Adrenal gland (tissue), 9 donors: ENCODE measurements at regions not wholly inside any gene's neighbourhood (a gene's known extent, or its start where the extent isn't known, plus 50 kb on each side); places are given as distances from the start of the nearest gene placed in this dataset.

ENCODE experiments used
- DNase-seq, 7 donors: peaks; one replicate each; pipeline ENCODE4 v3.0.0-alpha.2; 2019 to 2020
- H3K27ac ChIP-seq, 5 donors: fragments of 200-600 bp; sonication (generic) in 4 of 5; 1 replicate in 3 of 5; 2 replicates in 2 of 5; pipeline versions ENCODE4 v1.5.1 to v1.8.0; 2016 to 2020; ENCODE audit warnings: mild to moderate bottlenecking in 1 of 5
- H3K27me3 ChIP-seq: fragments of 200-600 bp; 2 replicates; pipeline ENCODE4 v1.8.0; 2021
- H3K36me3 ChIP-seq, 2 donors: fragments of 200-600 bp; replicated peaks in 1 of 2; 1 replicate in 1 of 2; 2 replicates in 1 of 2; pipeline versions ENCODE4 v1.5.1 to v1.8.0; 2018 to 2022
- H3K4me1 ChIP-seq, 2 donors: fragments of 200-600 bp; replicated peaks in 1 of 2; 1 replicate in 1 of 2; 2 replicates in 1 of 2; pipeline versions ENCODE4 v1.5.1 to v1.8.0; 2018 to 2021
- H3K4me3 ChIP-seq, 4 donors: fragments of 200-600 bp; sonication (generic) in 3 of 4; one replicate each; pipeline ENCODE4 v1.5.1; 2016 to 2018
- H3K9me3 ChIP-seq, 3 donors: fragments of 200-600 bp; sonication (generic) in 1 of 3; replicated peaks in 1 of 3; 1 replicate in 2 of 3; 2 replicates in 1 of 3; pipeline versions ENCODE4 v1.5.1 to v1.8.0; 2016 to 2021
- POLR2A ChIP-seq, 2 donors: fragments of 450-650 bp; IDR thresholded peaks; one replicate each; pipeline ENCODE4 v1.6.1; 2017; ENCODE audit warnings: antibody characterized with exemption in 2 of 2, mild to moderate bottlenecking in 2 of 2, moderate library complexity in 1 of 2
- WGBS, 4 donors: extraction: QIAGEN DNeasy Blood & Tissue Kit in 2 of 4; methylation state at CpG; one replicate each; pipeline versions ENCODE4 v1.1.5 to v1.1.7; 2013 to 2017; 5-methylcytosine and 5-hydroxymethylcytosine counted together
- intact Hi-C, 2 donors: fragments of 100-400 bp; cut with DNase I; formaldehyde crosslinking; loops; one replicate each; pipeline versions ENCODE4 v1.14.1 to v1.15.0; 2022 to 2023
- TF ChIP-seq, protein P1 (sequence below), 6 experiments: fragments of 450-650 bp in 4 of 6; fragments of 200-600 bp in 2 of 6; sonication (generic) in 1 of 6; IDR thresholded peaks; 1 replicate in 5 of 6; 2 replicates in 1 of 6; pipeline versions ENCODE4 v1.5.1 to v1.8.0; 2016 to 2021; ENCODE audit warnings: antibody characterized with exemption in 6 of 6, mild to moderate bottlenecking in 2 of 6, moderate library complexity in 1 of 6
- donor health status: healthy with polysubstance abuse.
- donor health status: Bipolar disorder and iron deficiency.
- donor health status: DM: yes; HTN: yes; CAD: no.
- donor health status: DM: no; HTN: no; CAD: no.
- donor health status: DM: no; HTN: no; CAD: no.

DNA sequence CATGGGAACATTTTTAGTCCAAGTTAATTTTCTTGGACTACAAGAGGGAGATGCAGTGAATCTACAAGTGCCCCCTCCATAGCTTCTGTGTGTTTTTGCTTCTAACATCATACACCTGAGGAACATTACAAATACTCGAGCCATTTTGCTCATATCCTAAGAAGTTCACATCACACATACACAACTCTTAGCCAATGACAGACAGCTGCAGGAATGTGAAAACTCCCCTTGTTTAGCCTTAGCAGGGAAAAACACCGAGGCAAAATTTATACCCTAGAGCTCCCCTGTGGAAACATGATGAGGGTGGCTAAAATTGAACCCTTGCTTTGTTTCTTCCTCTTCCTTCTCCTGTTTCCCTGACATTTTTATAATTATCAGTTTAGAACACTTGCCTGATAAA lies 928.3 kb upstream of the NRXN1 start:
- Histone ChIP-seq H3K9me3 (no peaks in the 10 kb centered on the region), H3K36me3 (no peaks in the 10 kb centered on the region), H3K27ac (no peak overlapping the region), H3K27me3 (no peaks in the 10 kb centered on the region), H3K4me1 (no peaks in the 10 kb centered on the region), H3K4me3 (no peak overlapping the region)
- intact Hi-C loops: no loop called here
- no peak for TF ChIP-seq POLR2A (IDR thresholded peaks at IDR 0.05)
- TF ChIP-seq, protein P1, sequence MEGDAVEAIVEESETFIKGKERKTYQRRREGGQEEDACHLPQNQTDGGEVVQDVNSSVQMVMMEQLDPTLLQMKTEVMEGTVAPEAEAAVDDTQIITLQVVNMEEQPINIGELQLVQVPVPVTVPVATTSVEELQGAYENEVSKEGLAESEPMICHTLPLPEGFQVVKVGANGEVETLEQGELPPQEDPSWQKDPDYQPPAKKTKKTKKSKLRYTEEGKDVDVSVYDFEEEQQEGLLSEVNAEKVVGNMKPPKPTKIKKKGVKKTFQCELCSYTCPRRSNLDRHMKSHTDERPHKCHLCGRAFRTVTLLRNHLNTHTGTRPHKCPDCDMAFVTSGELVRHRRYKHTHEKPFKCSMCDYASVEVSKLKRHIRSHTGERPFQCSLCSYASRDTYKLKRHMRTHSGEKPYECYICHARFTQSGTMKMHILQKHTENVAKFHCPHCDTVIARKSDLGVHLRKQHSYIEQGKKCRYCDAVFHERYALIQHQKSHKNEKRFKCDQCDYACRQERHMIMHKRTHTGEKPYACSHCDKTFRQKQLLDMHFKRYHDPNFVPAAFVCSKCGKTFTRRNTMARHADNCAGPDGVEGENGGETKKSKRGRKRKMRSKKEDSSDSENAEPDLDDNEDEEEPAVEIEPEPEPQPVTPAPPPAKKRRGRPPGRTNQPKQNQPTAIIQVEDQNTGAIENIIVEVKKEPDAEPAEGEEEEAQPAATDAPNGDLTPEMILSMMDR (IDR thresholded peaks at IDR 0.05): no peak
- WGBS, 4 donors: 59 to 71% (median 66%) methylated on average over 2 of the region's 2 CpGs
- no peak for DNase-seq

DNA sequence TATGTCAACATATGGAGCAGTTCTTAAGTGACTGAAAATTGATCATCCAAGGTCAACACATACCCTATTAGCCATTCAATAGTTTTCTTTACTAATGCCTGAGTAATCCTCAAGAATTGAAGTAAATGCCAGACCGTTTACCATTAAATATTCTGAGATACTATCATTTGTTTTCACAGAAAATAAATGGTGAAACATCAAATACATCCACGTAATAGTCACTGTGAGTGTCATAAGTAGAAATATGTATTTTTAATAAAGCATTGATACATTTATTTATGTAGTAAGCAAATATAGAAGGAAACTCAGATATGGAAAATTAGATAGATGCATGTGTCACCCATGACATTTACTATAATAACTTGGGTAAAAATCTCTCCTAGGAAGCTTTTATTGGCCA lies 927.8 kb upstream of the NRXN1 start:
- Histone ChIP-seq H3K4me1 (no peaks in the 10 kb centered on the region), H3K36me3 (no peaks in the 10 kb centered on the region), H3K9me3 (no peaks in the 10 kb centered on the region), H3K27ac (no peak overlapping the region), H3K4me3 (no peak overlapping the region), H3K27me3 (no peaks in the 10 kb centered on the region)
- 55 to 68% (median 61%) methylated on average over 2 of the region's 2 CpGs for WGBS, 4 donors
- no peak for DNase-seq
- intact Hi-C loops: no loop called here
- TF ChIP-seq POLR2A (IDR thresholded peaks at IDR 0.05): no peak
- TF ChIP-seq, protein P1 (IDR thresholded peaks at IDR 0.05): no peak

DNA sequence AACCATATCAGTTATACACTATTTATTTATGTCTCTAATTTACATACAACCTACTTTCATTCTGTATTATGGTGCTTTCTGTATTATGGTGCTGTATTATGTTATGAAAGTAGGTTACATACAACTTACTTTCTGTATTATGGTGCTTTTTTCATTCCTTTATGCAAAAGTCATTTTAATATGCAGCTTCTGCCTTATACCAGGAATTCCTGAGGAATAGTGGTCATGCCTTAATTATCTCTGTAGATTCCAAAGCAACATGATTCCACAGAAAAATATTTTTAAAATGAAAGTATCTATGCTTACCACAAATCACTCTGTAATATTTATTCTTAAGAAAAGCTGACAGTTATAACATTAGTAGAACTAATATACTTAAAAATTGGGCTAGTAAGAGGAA lies 922.0 kb upstream of the NRXN1 start:
- Histone ChIP-seq H3K9me3 (no peaks in the 10 kb centered on the region), H3K4me1 (no peaks in the 10 kb centered on the region), H3K27me3 (no peaks in the 10 kb centered on the region), H3K36me3 (no peaks in the 10 kb centered on the region), H3K27ac (no peak overlapping the region), H3K4me3 (no peak overlapping the region)
- intact Hi-C loops: no loop called here
- no peak for DNase-seq
- TF ChIP-seq, protein P1 (IDR thresholded peaks at IDR 0.05): no peak
- no peak for TF ChIP-seq POLR2A (IDR thresholded peaks at IDR 0.05)

DNA sequence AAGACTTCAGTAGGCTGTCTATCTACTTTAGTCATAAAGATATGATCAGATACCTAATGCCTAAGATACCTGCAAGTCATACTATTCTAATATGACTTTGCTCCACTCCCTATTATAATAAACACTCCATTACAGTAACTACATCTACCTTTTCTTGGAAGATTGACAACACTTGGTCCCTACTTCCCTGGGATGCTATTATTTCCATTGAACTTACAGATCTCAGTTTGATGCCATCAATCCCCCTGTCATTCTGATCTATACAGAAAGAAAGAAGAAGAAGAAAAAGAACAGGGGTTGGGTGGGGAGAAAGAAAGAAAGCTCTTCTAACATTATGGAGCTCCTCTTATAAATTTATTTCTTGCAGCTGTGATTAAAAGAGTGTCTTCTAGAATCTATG lies 889.1 kb upstream of the NRXN1 start:
- no peaks in the 10 kb centered on the region for H3K27me3 ChIP-seq
- H3K4me3 ChIP-seq: no peak overlapping the region
- peaks cover 0 to 4% (median 0%) of the 10 kb centered on the region in 3 donors for H3K9me3 ChIP-seq
- TF ChIP-seq, protein P1 (IDR thresholded peaks at IDR 0.05): no peak
- TF ChIP-seq POLR2A (IDR thresholded peaks at IDR 0.05): no peak
- no peak for DNase-seq
- no peak overlapping the region for H3K27ac ChIP-seq
- intact Hi-C loops: no loop called here
- no peaks in the 10 kb centered on the region for H3K36me3 ChIP-seq
- no peaks in the 10 kb centered on the region for H3K4me1 ChIP-seq
